ENCODE measurements at regions not wholly inside any gene's neighbourhood (a gene's known extent, or its start where the extent isn't known, plus 50 kb on each side); places are given as distances from the start of the nearest gene placed in this dataset.

DNA sequence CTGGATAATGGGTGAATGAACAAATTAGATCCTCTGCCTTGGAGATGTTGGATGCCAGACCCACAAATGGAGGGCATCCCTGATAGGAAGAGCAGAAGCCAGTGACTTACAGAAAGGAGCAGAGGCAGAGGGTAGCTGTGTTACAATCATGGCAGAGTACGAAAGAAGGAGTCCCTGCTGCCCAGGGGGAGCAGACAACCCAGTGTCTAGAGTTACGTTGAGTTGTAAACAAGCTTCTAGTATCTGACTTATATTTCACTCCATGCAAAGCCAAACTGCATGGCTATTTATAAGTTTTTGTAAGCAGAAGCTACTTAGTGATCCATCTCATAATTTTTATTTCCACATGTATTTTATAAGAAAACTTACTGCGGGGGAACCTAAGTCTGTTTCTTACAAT lies 56.2 kb upstream of the A1CF start:
- Histone ChIP-seq H2AFZ (ENCODE audit: low read depth, low read length) (no peak overlapping the region), H3K79me2 (ENCODE audit: control insufficient read depth, insufficient read depth, low read length) (no peaks in the 10 kb centered on the region), H3K4me1 (replicated peaks in 1 of 2; ENCODE audit: control insufficient read depth in 2 of 2, insufficient read depth in 2 of 2, low read length in 2 of 2) (no peaks in the 10 kb centered on the region), H3K27me3 (ENCODE audit: control insufficient read depth in 2 of 2, insufficient read depth in 2 of 2, low read length in 2 of 2) (no peaks in the 10 kb centered on the region), H3K27ac (ENCODE audit: extremely low read depth, low read depth, low read length) (no peak overlapping the region), H3K4me2 (ENCODE audit: insufficient read depth, low read length) (no peak overlapping the region), H4K20me1 (replicated peaks; ENCODE audit: control insufficient read depth, insufficient read depth, low read length) (no peaks in the 10 kb centered on the region), H3K4me3 (no peak overlapping the region), H3K9ac (ENCODE audit: insufficient read depth in 1 of 2, low read depth in 2 of 2, low read length in 2 of 2) (no peak overlapping the region), H3K36me3 (ENCODE audit: control insufficient read depth, insufficient read depth, low read length) (no peaks in the 10 kb centered on the region), H3K9me3 (replicated peaks; ENCODE audit: control insufficient read depth, insufficient read depth, low read depth, low read length) (no peaks in the 10 kb centered on the region), H3K9me1 (ENCODE audit: control insufficient read depth, insufficient read depth, low read length) (no peaks in the 10 kb centered on the region)
- intact Hi-C loops (cut with micrococcal nuclease) = no loop called here
- WGBS (ENCODE audit: insufficient coverage, low coverage, missing lambda C conversion rate) = 0% methylated on average over 3 of the region's 3 CpGs
- POLR2A ChIA-PET = no interaction called here
- TF ChIP-seq PRPF4 (IDR thresholded peaks at IDR 0.05; ENCODE audit: insufficient read depth, low read depth, low read length, poor library complexity, severe bottlenecking) (no peak), RBM14 (IDR thresholded peaks at IDR 0.05; ENCODE audit: borderline replicate concordance, insufficient read depth, low read depth, low read length) (no peak), CEBPZ (IDR thresholded peaks at IDR 0.05; ENCODE audit: borderline replicate concordance, low read depth, low read length) (no peak), STAT5A (IDR thresholded peaks at IDR 0.05; ENCODE audit: borderline replicate concordance, low read length) (no peak), ZNF436 (CRISPR knock-in tag; IDR thresholded peaks at IDR 0.05) (no peak), SP2 (IDR thresholded peaks at IDR 0.05; ENCODE audit: extremely low read depth, low read depth, low read length, poor library complexity, severe bottlenecking) (no peak), ZNF764 (CRISPR knock-in tag; IDR thresholded peaks at IDR 0.05; ENCODE audit: low read depth) (no peak), ZFP30 (CRISPR knock-in tag; IDR thresholded peaks at IDR 0.05; ENCODE audit: borderline replicate concordance) (no peak), ZKSCAN3 (CRISPR knock-in tag; IDR thresholded peaks at IDR 0.05) (no peak), POLR2G (IDR thresholded peaks at IDR 0.05; ENCODE audit: low read depth, low read length) (no peak), PTBP1 (IDR thresholded peaks at IDR 0.05; ENCODE audit: low read depth, low read length) (no peak), RBM39 (optimal IDR thresholded peaks at IDR 0.05; ENCODE audit: low read depth, low read length) (no peak)
- TF ChIP-seq, protein P1, sequence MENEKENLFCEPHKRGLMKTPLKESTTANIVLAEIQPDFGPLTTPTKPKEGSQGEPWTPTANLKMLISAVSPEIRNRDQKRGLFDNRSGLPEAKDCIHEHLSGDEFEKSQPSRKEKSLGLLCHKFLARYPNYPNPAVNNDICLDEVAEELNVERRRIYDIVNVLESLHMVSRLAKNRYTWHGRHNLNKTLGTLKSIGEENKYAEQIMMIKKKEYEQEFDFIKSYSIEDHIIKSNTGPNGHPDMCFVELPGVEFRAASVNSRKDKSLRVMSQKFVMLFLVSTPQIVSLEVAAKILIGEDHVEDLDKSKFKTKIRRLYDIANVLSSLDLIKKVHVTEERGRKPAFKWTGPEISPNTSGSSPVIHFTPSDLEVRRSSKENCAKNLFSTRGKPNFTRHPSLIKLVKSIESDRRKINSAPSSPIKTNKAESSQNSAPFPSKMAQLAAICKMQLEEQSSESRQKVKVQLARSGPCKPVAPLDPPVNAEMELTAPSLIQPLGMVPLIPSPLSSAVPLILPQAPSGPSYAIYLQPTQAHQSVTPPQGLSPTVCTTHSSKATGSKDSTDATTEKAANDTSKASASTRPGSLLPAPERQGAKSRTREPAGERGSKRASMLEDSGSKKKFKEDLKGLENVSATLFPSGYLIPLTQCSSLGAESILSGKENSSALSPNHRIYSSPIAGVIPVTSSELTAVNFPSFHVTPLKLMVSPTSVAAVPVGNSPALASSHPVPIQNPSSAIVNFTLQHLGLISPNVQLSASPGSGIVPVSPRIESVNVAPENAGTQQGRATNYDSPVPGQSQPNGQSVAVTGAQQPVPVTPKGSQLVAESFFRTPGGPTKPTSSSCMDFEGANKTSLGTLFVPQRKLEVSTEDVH (IDR thresholded peaks at IDR 0.05; ENCODE audit: low read depth, partially characterized antibody) = no peak
- DNase-seq (ENCODE audit: extremely low read depth in 1 of 4, low spot score in 3 of 4) (no peak), FAIRE-seq (no peak), ATAC-seq (no peak)
- no TSS peak for BruUV-seq (replicated peaks)
- CTCF ChIA-PET (ENCODE audit: low intra/inter-chr PET ratio) = no interaction called here
- in situ Hi-C loops (cut with MboI) = no loop called here
